IPS-18c (cell line): ENCODE measurements at regions not wholly inside any gene's neighbourhood (a gene's known extent, or its start where the extent isn't known, plus 50 kb on each side); places are given as distances from the start of the nearest gene placed in this dataset.

ENCODE experiments used
- H3K4me3 ChIP-seq: 2 replicates; pipeline ENCODE4 v1.7.0; 2013; ENCODE audit warnings: low read depth, mild to moderate bottlenecking, low read length, moderate library complexity; ENCODE audit not compliant: insufficient read depth
- H3K9me3 ChIP-seq: one replicate; pipeline ENCODE4 v1.6.1; 2013; ENCODE audit warnings: mild to moderate bottlenecking, low read length, moderate library complexity; ENCODE audit not compliant: control insufficient read depth, insufficient read depth

- peak overlapping the region; percentile 59 for H3K4me3 ChIP-seq
- H3K9me3 ChIP-seq: no peaks in the 10 kb centered on the region
These were observed 105.3 kb upstream of the HNRNPU start for GRCh38 chr1:244969355-244970235.

- no peaks in the 10 kb centered on the region for H3K9me3 ChIP-seq
- no peak overlapping the region for H3K4me3 ChIP-seq
These were observed 104.5 kb upstream of the HNRNPU start for GRCh38 chr1:244968881-244969280.

- H3K9me3 ChIP-seq: no peaks in the 10 kb centered on the region
- H3K4me3 ChIP-seq: no peak overlapping the region
These were observed 104.1 kb upstream of the HNRNPU start for GRCh38 chr1:244968471-244968871.

- no peaks in the 10 kb centered on the region for H3K9me3 ChIP-seq
- H3K4me3 ChIP-seq: no peak overlapping the region
These were observed 102.8 kb upstream of the HNRNPU start for GRCh38 chr1:244967159-244967558.

- H3K4me3 ChIP-seq: no peak overlapping the region
- H3K9me3 ChIP-seq: no peaks in the 10 kb centered on the region
These were observed 101.1 kb upstream of the HNRNPU start for GRCh38 chr1:244965185-244966030.

GRCh38 chr1:244964112-244964971 lies 100.0 kb upstream of the HNRNPU start:
- Histone ChIP-seq H3K9me3 (no peaks in the 10 kb centered on the region), H3K4me3 (no peak overlapping the region)

- Histone ChIP-seq H3K9me3 (no peaks in the 10 kb centered on the region), H3K4me3 (no peak overlapping the region)
These were observed 99.0 kb upstream of the HNRNPU start for GRCh38 chr1:244963231-244963826.

GRCh38 chr1:244962130-244962529 lies 97.8 kb upstream of the HNRNPU start:
- Histone ChIP-seq H3K4me3 (no peak overlapping the region), H3K9me3 (no peaks in the 10 kb centered on the region)

- Histone ChIP-seq H3K9me3 (no peaks in the 10 kb centered on the region), H3K4me3 (no peak overlapping the region)
These were observed 96.6 kb upstream of the HNRNPU start for GRCh38 chr1:244960904-244961303.

- Histone ChIP-seq H3K4me3 (no peak overlapping the region), H3K9me3 (no peaks in the 10 kb centered on the region)
These were observed 94.2 kb upstream of the HNRNPU start for GRCh38 chr1:244958593-244958992.

- no peaks in the 10 kb centered on the region for H3K9me3 ChIP-seq
- H3K4me3 ChIP-seq: no peak overlapping the region
These were observed 93.2 kb upstream of the HNRNPU start for GRCh38 chr1:244957525-244957924.

GRCh38 chr1:244957122-244957521 lies 92.8 kb upstream of the HNRNPU start:
- no peak overlapping the region for H3K4me3 ChIP-seq
- H3K9me3 ChIP-seq: no peaks in the 10 kb centered on the region

- Histone ChIP-seq H3K4me3 (no peak overlapping the region), H3K9me3 (no peaks in the 10 kb centered on the region)
These were observed 91.3 kb upstream of the HNRNPU start for GRCh38 chr1:244955661-244956060.

- H3K4me3 ChIP-seq: no peak overlapping the region
- no peaks in the 10 kb centered on the region for H3K9me3 ChIP-seq
These were observed 90.0 kb upstream of the HNRNPU start for GRCh38 chr1:244954359-244954758.

- H3K9me3 ChIP-seq: no peaks in the 10 kb centered on the region
These were observed 89.6 kb upstream of the HNRNPU start for GRCh38 chr1:244953901-244954300.

GRCh38 chr1:244952940-244953339 lies 88.6 kb upstream of the HNRNPU start:
- Histone ChIP-seq H3K4me3 (no peak overlapping the region), H3K9me3 (no peaks in the 10 kb centered on the region)

More at GRCh38 chr1:244953901-244954300, 89.6 kb upstream of the HNRNPU start:
- no peak overlapping the region for H3K4me3 ChIP-seq
